H1 (cell line): ENCODE measurements at regions not wholly inside any gene's neighbourhood (a gene's known extent, or its start where the extent isn't known, plus 50 kb on each side); places are given as distances from the start of the nearest gene placed in this dataset.
"Not testable (repeated sequence)": the region's sequence is repeated elsewhere in the genome, so short reads cannot be mapped to it uniquely, and the experiment has no call there.

Source experiments
- ASH2L ChIP-seq: fragments of 200-600, 300-600 bp; sonication (generic); IDR thresholded peaks from one replicate; pipeline ENCODE4 v1.7.1; 2017; ENCODE audit warnings: low read length
- CTCF ChIP-seq, 3 experiments: IDR thresholded peaks; 1 replicate in 2 of 3; 2 replicates in 1 of 3; pipeline versions ENCODE4 v1.5.1 to v1.6.1; 2011; ENCODE audit warnings: low read length in 3 of 3, mild to moderate bottlenecking in 3 of 3, inconsistent platforms in 2 of 3, low read depth in 1 of 3, moderate library complexity in 1 of 3; ENCODE audit not compliant: insufficient read depth in 1 of 3; ENCODE audit errors: control extremely low read depth in 1 of 3
- MAX ChIP-seq: IDR thresholded peaks from 2 replicates; pipeline ENCODE4 v1.6.1; 2012; ENCODE audit warnings: inconsistent platforms
- POLR2A ChIP-seq, 2 experiments: IDR thresholded peaks; 1 replicate in 1 of 2; 2 replicates in 1 of 2; pipeline ENCODE4 v1.6.1; 2011; ENCODE audit warnings: low read depth in 2 of 2, low read length in 2 of 2, mild to moderate bottlenecking in 2 of 2; ENCODE audit errors: control extremely low read depth in 1 of 2
- RAD21 ChIP-seq, 2 experiments: IDR thresholded peaks in 1 of 2; conservative IDR thresholded peaks in 1 of 2; 2 replicates each; pipeline ENCODE4 v1.6.1; 2011; ENCODE audit warnings: low read depth in 2 of 2, low read length in 2 of 2, improper control_type of control experiment in 1 of 2, inconsistent platforms in 1 of 2, mild to moderate bottlenecking in 1 of 2, moderate library complexity in 1 of 2
- ZNF274 ChIP-seq: IDR thresholded peaks from 2 replicates; pipeline ENCODE4 v1.7.0; 2012; ENCODE audit warnings: low read length, borderline replicate concordance; ENCODE audit errors: extremely low read depth

- not testable (repeated sequence) for TF ChIP-seq RAD21 (IDR thresholded peaks at IDR 0.05 in 1 of 2, conservative IDR thresholded peaks at IDR 0.05 in 1 of 2; ENCODE audit: low read depth in 2 of 2, low read length in 2 of 2); CTCF (IDR thresholded peaks at IDR 0.05; ENCODE audit: control extremely low read depth in 1 of 3, insufficient read depth in 1 of 3, low read depth in 1 of 3, low read length in 3 of 3); MAX; POLR2A (IDR thresholded peaks at IDR 0.05; ENCODE audit: control extremely low read depth in 1 of 2, low read depth in 2 of 2, low read length in 2 of 2); ASH2L; ZNF274
Measured at GRCh38 chr1:234795007-234795406, 185.0 kb upstream of the IRF2BP2 start.
